GM23248 (cell line): ENCODE measurements at regions not wholly inside any gene's neighbourhood (a gene's known extent, or its start where the extent isn't known, plus 50 kb on each side); places are given as distances from the start of the nearest gene placed in this dataset.
"Not testable (repeated sequence)": the region's sequence is repeated elsewhere in the genome, so short reads cannot be mapped to it uniquely, and the experiment has no call there.

Experiments used
- DNase-seq: peaks from one replicate; pipeline ENCODE4 v3.0.0-alpha.2; 2015
- H2AFZ ChIP-seq: fragments of 200-600 bp; sonication (generic); 2 replicates; pipeline ENCODE4 v1.6.1; 2016; ENCODE audit warnings: antibody characterized with exemption
- H3F3A ChIP-seq: fragments of 200-600 bp; sonication (generic); 2 replicates; pipeline ENCODE4 v1.6.1; 2016; ENCODE audit warnings: mild to moderate bottlenecking, antibody characterized with exemption, mixed run types; ENCODE audit not compliant: insufficient read depth
- H3K27ac ChIP-seq: fragments of 200-600 bp; sonication (generic); 2 replicates; pipeline ENCODE4 v1.5.1; 2016; ENCODE audit warnings: mild to moderate bottlenecking
- H3K27me3 ChIP-seq: fragments of 200-600 bp; sonication (generic); replicated peaks from 2 replicates; pipeline ENCODE4 v1.6.1; 2016; ENCODE audit warnings: mild to moderate bottlenecking; ENCODE audit not compliant: insufficient read depth
- H3K36me3 ChIP-seq: fragments of 200-600 bp; sonication (generic); 2 replicates; pipeline ENCODE4 v1.6.1; 2016; ENCODE audit warnings: low read depth, mild to moderate bottlenecking
- H3K4me1 ChIP-seq: fragments of 200-600 bp; sonication (generic); 2 replicates; pipeline ENCODE4 v1.6.1; 2016; ENCODE audit warnings: mild to moderate bottlenecking; ENCODE audit not compliant: insufficient read depth
- H3K4me2 ChIP-seq: fragments of 200-600 bp; sonication (generic); one replicate; pipeline ENCODE4 v1.6.1; 2016; ENCODE audit warnings: mild to moderate bottlenecking; ENCODE audit not compliant: unreplicated experiment
- H3K4me3 ChIP-seq: fragments of 200-600 bp; sonication (generic); 2 replicates; pipeline ENCODE4 v1.5.1; 2016; ENCODE audit warnings: mild to moderate bottlenecking
- H3K79me2 ChIP-seq: fragments of 200-600 bp; sonication (generic); 2 replicates; pipeline ENCODE4 v1.6.1; 2016; ENCODE audit warnings: mild to moderate bottlenecking; ENCODE audit not compliant: insufficient read depth
- H3K9ac ChIP-seq: fragments of 200-600 bp; sonication (generic); 2 replicates; pipeline ENCODE4 v1.6.1; 2016; ENCODE audit warnings: mild to moderate bottlenecking
- H3K9me2 ChIP-seq: fragments of 200-600 bp; sonication (generic); 2 replicates; pipeline ENCODE4 v1.6.1; 2016; ENCODE audit warnings: mixed run types, mild to moderate bottlenecking, moderate library complexity; ENCODE audit not compliant: insufficient read depth
- H3K9me3 ChIP-seq: fragments of 200-600 bp; sonication (generic); one replicate; pipeline ENCODE4 v1.6.1; 2017; ENCODE audit warnings: low read depth
- H4K20me1 ChIP-seq: fragments of 200-600 bp; sonication (generic); 2 replicates; pipeline ENCODE4 v1.6.0; 2016; ENCODE audit not compliant: insufficient read depth
- EZH2 ChIP-seq: fragments of 200-600 bp; sonication (generic); IDR thresholded peaks from 2 replicates; pipeline ENCODE4 v1.6.1; 2018; ENCODE audit warnings: antibody characterized with exemption, mild to moderate bottlenecking; ENCODE audit not compliant: insufficient read depth, poor library complexity, severe bottlenecking
- EZH2phosphoT487 ChIP-seq: fragments of 200-600 bp; sonication (generic); IDR thresholded peaks from 2 replicates; pipeline ENCODE4 v1.6.1; 2018; ENCODE audit warnings: antibody characterized with exemption, moderate library complexity, mild to moderate bottlenecking, low read depth; ENCODE audit not compliant: insufficient read depth
- WGBS, 2 experiments: methylation state at CpG; one replicate each; pipeline ENCODE4 v1.1.6; 2015 to 2017; ENCODE audit warnings: low lambda C conversion rate in 2 of 2, low coverage in 1 of 2; ENCODE audit errors: missing lambda C conversion rate in 2 of 2; 5-methylcytosine and 5-hydroxymethylcytosine counted together
- in situ Hi-C: fragments of 300-500 bp; cut with MboI; formaldehyde crosslinking; loops from 2 replicates; pipeline ENCODE4 v1.15.0; 2020

- H2AFZ ChIP-seq, result no peak overlapping the region
- no peaks in the 10 kb centered on the region for H3K4me1 ChIP-seq
- DNase-seq, result no peak
- no peaks in the 10 kb centered on the region for H3K36me3 ChIP-seq
- H3K9me3 ChIP-seq, result no peaks in the 10 kb centered on the region
- H4K20me1 ChIP-seq, result no peaks in the 10 kb centered on the region; the same call in 1 of the 2 replicates
- no peak overlapping the region for H3K27ac ChIP-seq
- H3K9ac ChIP-seq, result no peak overlapping the region
- H3K4me2 ChIP-seq, result no peak overlapping the region
- 26 to 31% methylated on average over 7 of the region's 7 CpGs for WGBS, 2 experiments
- H3F3A ChIP-seq, result no peaks in the 10 kb centered on the region
- TF ChIP-seq EZH2 (no peak), EZH2phosphoT487 (no peak)
- no peaks in the 10 kb centered on the region for H3K9me2 ChIP-seq
- no peak overlapping the region for H3K4me3 ChIP-seq
- in situ Hi-C loops, result no loop called here
- no peaks in the 10 kb centered on the region for H3K79me2 ChIP-seq
- H3K27me3 ChIP-seq, result no peaks in the 10 kb centered on the region
Observed at GRCh38 chr15:47066392-47066791, 650.9 kb upstream of the SEMA6D start.

- H3K9me2 ChIP-seq, H3K36me3 ChIP-seq, H3K9me3 ChIP-seq, H3K4me1 ChIP-seq, H4K20me1 ChIP-seq, H2AFZ ChIP-seq, H3K27me3 ChIP-seq, in situ Hi-C loops, DNase-seq, H3K79me2 ChIP-seq, H3K4me2 ChIP-seq, H3K27ac ChIP-seq, H3K9ac ChIP-seq, H3K4me3 ChIP-seq, H3F3A ChIP-seq: not testable (repeated sequence)
- WGBS, 2 experiments, result 2 to 5% methylated on average over 4 of the region's 4 CpGs
Observed at GRCh38 chr15:47077846-47078245, 639.5 kb upstream of the SEMA6D start.

GRCh38 chr15:47095833-47096232 lies 621.5 kb upstream of the SEMA6D start:
- H3F3A ChIP-seq, result no peaks in the 10 kb centered on the region
- no peak overlapping the region for H3K4me2 ChIP-seq
- no peaks in the 10 kb centered on the region for H4K20me1 ChIP-seq
- no peaks in the 10 kb centered on the region for H3K4me1 ChIP-seq
- no peaks in the 10 kb centered on the region for H3K9me2 ChIP-seq
- in situ Hi-C loops, result no loop called here
- no peaks in the 10 kb centered on the region for H3K27me3 ChIP-seq
- 6 to 7% methylated on average over 2 of the region's 2 CpGs for WGBS, 2 experiments
- TF ChIP-seq EZH2phosphoT487, result no peak
- TF ChIP-seq EZH2, result no peak
- no peak for DNase-seq
- H3K9me3 ChIP-seq, result no peaks in the 10 kb centered on the region
- no peaks in the 10 kb centered on the region for H3K79me2 ChIP-seq
- H3K36me3 ChIP-seq, result no peaks in the 10 kb centered on the region
- no peak overlapping the region for H3K27ac ChIP-seq
- H2AFZ ChIP-seq, result no peak overlapping the region
- H3K4me3 ChIP-seq, result no peak overlapping the region
- no peak overlapping the region for H3K9ac ChIP-seq

DNA sequence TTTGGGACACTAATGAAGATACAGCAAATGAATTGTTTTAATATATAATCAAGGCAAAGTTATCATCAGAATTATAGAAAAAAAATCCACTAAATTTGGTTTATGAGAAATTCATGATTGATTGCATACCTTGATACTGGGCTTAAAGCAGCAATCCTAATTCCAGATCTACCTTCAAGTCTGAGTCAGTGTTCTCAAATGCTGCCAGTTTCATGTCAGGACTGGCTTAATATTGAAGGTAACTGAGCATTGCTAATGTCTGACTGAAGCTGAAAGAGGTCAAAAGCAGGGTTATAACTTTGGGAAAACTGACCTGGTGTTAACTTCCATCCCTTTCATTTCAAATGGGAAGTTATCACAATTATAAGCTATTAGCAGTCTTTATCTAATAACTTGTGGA lies 618.8 kb upstream of the SEMA6D start:
- H3K9ac ChIP-seq, DNase-seq, H3K27me3 ChIP-seq, H3K27ac ChIP-seq, in situ Hi-C loops, H3K4me2 ChIP-seq, H3K79me2 ChIP-seq, H3F3A ChIP-seq, H3K4me1 ChIP-seq, H2AFZ ChIP-seq, H3K9me2 ChIP-seq, H3K36me3 ChIP-seq, H3K4me3 ChIP-seq, H3K9me3 ChIP-seq, H4K20me1 ChIP-seq: not testable (repeated sequence)

- not testable (repeated sequence) for H3K4me3 ChIP-seq
Observed at GRCh38 chr15:47099801-47100200, 617.5 kb upstream of the SEMA6D start.

GRCh38 chr15:47108800-47109199 lies 608.5 kb upstream of the SEMA6D start:
- WGBS, 2 experiments, result 36 to 38% methylated on average over 4 of the region's 4 CpGs
- H3K9me3 ChIP-seq, H3K79me2 ChIP-seq, H4K20me1 ChIP-seq, H3K27me3 ChIP-seq, H3K4me3 ChIP-seq, H3K36me3 ChIP-seq, H3F3A ChIP-seq, H3K4me2 ChIP-seq, H3K4me1 ChIP-seq, H3K9me2 ChIP-seq, DNase-seq, in situ Hi-C loops, H3K9ac ChIP-seq, H3K27ac ChIP-seq, H2AFZ ChIP-seq: not testable (repeated sequence)

More at GRCh38 chr15:47099801-47100200, 617.5 kb upstream of the SEMA6D start:
- H3K9me2 ChIP-seq, H3F3A ChIP-seq, H4K20me1 ChIP-seq, in situ Hi-C loops, H3K27ac ChIP-seq, H3K9me3 ChIP-seq, H3K79me2 ChIP-seq, H3K27me3 ChIP-seq, DNase-seq, H3K4me1 ChIP-seq, H3K36me3 ChIP-seq, H3K9ac ChIP-seq, H2AFZ ChIP-seq, H3K4me2 ChIP-seq: not testable (repeated sequence)
- WGBS, 2 experiments, result 19 to 22% methylated on average over 5 to 6 of the region's 6 CpGs
